CD14-positive monocyte (primary cell): ENCODE measurements at regions not wholly inside any gene's neighbourhood (a gene's known extent, or its start where the extent isn't known, plus 50 kb on each side); places are given as distances from the start of the nearest gene placed in this dataset.

Experiments
- DNase-seq, 3 donors: peaks; one replicate each; pipeline ENCODE4 v3.0.0-alpha.2; 2011 to 2022
- H2AFZ ChIP-seq: 2 replicates; pipeline ENCODE4 v1.6.0; 2012; ENCODE audit warnings: mild to moderate bottlenecking, low read depth, low read length, inconsistent platforms; ENCODE audit not compliant: insufficient read depth, poor library complexity, severe bottlenecking
- H3K27ac ChIP-seq, 2 donors: 1 replicate in 1 of 2; 2 replicates in 1 of 2; pipeline ENCODE4 v1.5.1; 2012 to 2013; ENCODE audit warnings: low read length in 2 of 2, control low read depth in 1 of 2, inconsistent platforms in 1 of 2, low read depth in 1 of 2, mild to moderate bottlenecking in 1 of 2
- H3K27me3 ChIP-seq, 2 donors: one replicate each; pipeline versions ENCODE4 v1.6.0 to v1.6.1; 2011 to 2013; ENCODE audit warnings: low read length in 2 of 2; ENCODE audit not compliant: control insufficient read depth in 2 of 2, insufficient read depth in 2 of 2
- H3K36me3 ChIP-seq, 2 donors: replicated peaks in 1 of 2; 1 replicate in 1 of 2; 2 replicates in 1 of 2; pipeline versions ENCODE4 v1.5.1 to v1.6.1; 2012 to 2013; ENCODE audit warnings: low read length in 2 of 2, control low read depth in 1 of 2, inconsistent platforms in 1 of 2, mild to moderate bottlenecking in 1 of 2; ENCODE audit not compliant: insufficient read depth in 2 of 2, control insufficient read depth in 1 of 2
- H3K4me1 ChIP-seq, 2 donors: 1 replicate in 1 of 2; 2 replicates in 1 of 2; pipeline versions ENCODE4 v1.5.1 to v1.6.1; 2012 to 2013; ENCODE audit warnings: low read length in 2 of 2, control low read depth in 1 of 2, inconsistent platforms in 1 of 2, mild to moderate bottlenecking in 1 of 2, moderate library complexity in 1 of 2; ENCODE audit not compliant: insufficient read depth in 2 of 2, control insufficient read depth in 1 of 2
- H3K4me2 ChIP-seq: replicated peaks from 2 replicates; pipeline ENCODE3; 2012; ENCODE audit warnings: low read length, moderate library complexity, mild to moderate bottlenecking; ENCODE audit not compliant: poor library complexity, severe bottlenecking; ENCODE audit errors: extremely low read depth
- H3K4me3 ChIP-seq, 3 experiments: fragments of 200-600 bp in 1 of 3; sonication (generic) in 1 of 3; replicated peaks in 1 of 3; 1 replicate in 2 of 3; 2 replicates in 1 of 3; pipeline ENCODE4 v1.5.1; 2011 to 2013; ENCODE audit warnings: low read length in 3 of 3, mild to moderate bottlenecking in 3 of 3, control low read depth in 2 of 3, low read depth in 2 of 3, inconsistent platforms in 1 of 3, moderate library complexity in 1 of 3
- H3K79me2 ChIP-seq: 2 replicates; pipeline ENCODE4 v1.6.0; 2012; ENCODE audit warnings: mild to moderate bottlenecking, control low read depth, inconsistent platforms, low read length, moderate library complexity; ENCODE audit not compliant: insufficient read depth
- H3K9ac ChIP-seq: 2 replicates; pipeline ENCODE4 v1.6.0; 2017; ENCODE audit warnings: low read length, mild to moderate bottlenecking; ENCODE audit not compliant: insufficient read depth, poor library complexity, severe bottlenecking
- H3K9me3 ChIP-seq, 2 donors: replicated peaks in 1 of 2; 1 replicate in 1 of 2; 2 replicates in 1 of 2; pipeline versions ENCODE4 v1.5.1 to v1.6.1; 2012 to 2013; ENCODE audit warnings: low read length in 2 of 2, control low read depth in 1 of 2; ENCODE audit not compliant: control insufficient read depth in 1 of 2, insufficient read depth in 1 of 2
- H4K20me1 ChIP-seq: 2 replicates; pipeline ENCODE4 v1.6.0; 2012; ENCODE audit warnings: mild to moderate bottlenecking, low read length, control low read depth, moderate library complexity; ENCODE audit not compliant: insufficient read depth
- H3K27ac Mint-ChIP-seq, 7 donors: one replicate each; pipeline ENCODE4 v1.8.0; 2020; ENCODE audit warnings: mild to moderate bottlenecking in 7 of 7, mixed read lengths in 7 of 7, moderate library complexity in 6 of 7, inconsistent platforms in 2 of 7
- H3K27me3 Mint-ChIP-seq, 3 donors: one replicate each; pipeline ENCODE4 v1.8.0; 2021 to 2022; ENCODE audit warnings: low read depth in 3 of 3, mild to moderate bottlenecking in 3 of 3, mixed read lengths in 3 of 3, moderate library complexity in 3 of 3, inconsistent platforms in 1 of 3
- H3K36me3 Mint-ChIP-seq, 2 donors: one replicate each; pipeline ENCODE4 v1.8.0; 2020; ENCODE audit warnings: mixed read lengths in 2 of 2, inconsistent platforms in 1 of 2, mild to moderate bottlenecking in 1 of 2
- H3K4me1 Mint-ChIP-seq: one replicate; pipeline ENCODE4 v1.8.0; 2020; ENCODE audit warnings: mild to moderate bottlenecking, mixed read lengths
- H3K4me3 Mint-ChIP-seq, 2 donors: one replicate each; pipeline ENCODE4 v1.8.0; 2020; ENCODE audit warnings: mild to moderate bottlenecking in 2 of 2, mixed read lengths in 2 of 2, moderate library complexity in 1 of 2
- H3K9me3 Mint-ChIP-seq, 7 donors: one replicate each; pipeline ENCODE4 v1.8.0; 2020 to 2022; ENCODE audit warnings: mixed read lengths in 7 of 7, mild to moderate bottlenecking in 6 of 7, moderate library complexity in 6 of 7, inconsistent platforms in 2 of 7
- CTCF ChIP-seq: fragments of 200-600 bp; IDR thresholded peaks from one replicate; pipeline ENCODE4 v1.8.0; 2022; ENCODE audit warnings: antibody characterized with exemption, mild to moderate bottlenecking
- WGBS: methylation state at CpG from one replicate; pipeline ENCODE4 v1.1.5; 2013; ENCODE audit warnings: missing lambda C conversion rate; ENCODE audit not compliant: insufficient coverage; 5-methylcytosine and 5-hydroxymethylcytosine counted together
- intact Hi-C, 2 donors: fragments of 100-400 bp; cut with micrococcal nuclease; formaldehyde crosslinking; loops; one replicate each; pipeline versions ENCODE4 v1.15.0 to v1.15.1; 2023

GRCh38 chr5:89401659-89402058 is 518.7 kb upstream of the MEF2C start:
- Histone ChIP-seq H4K20me1 (no peaks in the 10 kb centered on the region), H3K4me2 (no peak overlapping the region), H3K4me1 (peaks cover 14 to 17% of the 10 kb centered on the region in 2 donors), H3K79me2 (no peaks in the 10 kb centered on the region), H2AFZ (no peak overlapping the region), H3K9ac (no peak overlapping the region), H3K27ac (no peak overlapping the region), H3K36me3 (no peaks in the 10 kb centered on the region), H3K4me3 (no peak overlapping the region), H3K9me3 (no peaks in the 10 kb centered on the region), H3K27me3 (no peaks in the 10 kb centered on the region)
- intact Hi-C loops, result no loop called here
- no peaks in the 10 kb centered on the region for H3K27me3 Mint-ChIP-seq
- no CpG with 5 or more reads among the region's 1 CpG for WGBS
- no peak for TF ChIP-seq CTCF
- no peak overlapping the region for H3K4me3 Mint-ChIP-seq
- peaks cover 0 to 2% of the 10 kb centered on the region in 2 donors for H3K36me3 Mint-ChIP-seq
- H3K4me1 Mint-ChIP-seq, result peaks cover 22% of the 10 kb centered on the region
- no peak for DNase-seq
- no peak overlapping the region for H3K27ac Mint-ChIP-seq
- H3K9me3 Mint-ChIP-seq, result peaks cover 0 to 4% (median 3%) of the 10 kb centered on the region in 7 donors

GRCh38 chr5:89401012-89401411 is 518.0 kb upstream of the MEF2C start:
- Histone ChIP-seq H3K36me3 (no peaks in the 10 kb centered on the region), H3K4me2 (no peak overlapping the region), H3K9ac (no peak overlapping the region), H3K27ac (no peak overlapping the region), H3K4me3 (no peak overlapping the region), H3K27me3 (no peaks in the 10 kb centered on the region), H4K20me1 (no peaks in the 10 kb centered on the region), H3K9me3 (no peaks in the 10 kb centered on the region), H2AFZ (no peak overlapping the region), H3K79me2 (no peaks in the 10 kb centered on the region), H3K4me1 (peaks cover 20 to 23% of the 10 kb centered on the region in 2 donors)
- peaks cover 0 to 2% of the 10 kb centered on the region in 2 donors for H3K36me3 Mint-ChIP-seq
- no peak for TF ChIP-seq CTCF
- no peak overlapping the region for H3K4me3 Mint-ChIP-seq
- no peak for DNase-seq
- H3K27me3 Mint-ChIP-seq, result no peaks in the 10 kb centered on the region
- peaks cover 28% of the 10 kb centered on the region for H3K4me1 Mint-ChIP-seq
- WGBS, result 90% methylated on average over 2 of the region's 3 CpGs
- intact Hi-C loops, result no loop called here
- peak overlapping the region in 1 of 7 donors; percentile 28 for H3K27ac Mint-ChIP-seq
- peaks cover 0 to 4% (median 3%) of the 10 kb centered on the region in 7 donors for H3K9me3 Mint-ChIP-seq
